ENCODE measurements at regions not wholly inside any gene's neighbourhood (a gene's known extent, or its start where the extent isn't known, plus 50 kb on each side); places are given as distances from the start of the nearest gene placed in this dataset.

- TF ChIP-seq CTCF (IDR thresholded peaks at IDR 0.05 in 8 of 11, conservative IDR thresholded peaks at IDR 0.05 in 3 of 11): no peak
- TF ChIP-seq POLR2A (IDR thresholded peaks at IDR 0.05): no peak
- no peak for TF ChIP-seq POLR2AphosphoS5 (IDR thresholded peaks at IDR 0.05)
Observed at GRCh38 chr1:18549906-18550305, 69.2 kb downstream of the KLHDC7A start.

Measured in spleen (tissue), 7 donors.